ENCODE measurements at regions not wholly inside any gene's neighbourhood (a gene's known extent, or its start where the extent isn't known, plus 50 kb on each side); places are given as distances from the start of the nearest gene placed in this dataset.

GRCh38 chr1:112806090-112806642 lies 91.0 kb upstream of the PPM1J start:
- H3K27ac ChIP-seq (ENCODE audit: low read depth, low read length) = no peak overlapping the region
- no peaks in the 10 kb centered on the region for H3K27me3 ChIP-seq (ENCODE audit: control insufficient read depth, insufficient read depth, low read length, poor library complexity, severe bottlenecking)
- Mint-ChIP-seq H3K27me3 (ENCODE audit: insufficient read depth) (peaks cover 5% of the 10 kb centered on the region), H3K36me3 (ENCODE audit: low read depth) (peaks cover 6% of the 10 kb centered on the region), H3K9me3 (no peaks in the 10 kb centered on the region), H3K27ac (no peak overlapping the region), H3K4me1 (peaks cover 40% of the 10 kb centered on the region), H3K4me3 (no peak overlapping the region)
- H3K36me3 ChIP-seq (ENCODE audit: control insufficient read depth, insufficient read depth, low read length) = peaks cover 3% of the 10 kb centered on the region
- no peak for DNase-seq
- no peak for TF ChIP-seq CTCF (conservative IDR thresholded peaks at IDR 0.05)
- H3K9me3 ChIP-seq (ENCODE audit: control insufficient read depth, low read length) = no peaks in the 10 kb centered on the region
- no peak overlapping the region for H3K4me3 ChIP-seq (ENCODE audit: low read length)
- 94 to 96% methylated on average over 3 of the region's 3 CpGs for WGBS, 2 experiments (ENCODE audit: insufficient coverage in 1 of 2, insufficient read length in 1 of 2)
- no peak overlapping the region for H3K9ac ChIP-seq (ENCODE audit: extremely low read depth, low read length, poor library complexity, severe bottlenecking)
- H3K4me1 ChIP-seq (ENCODE audit: control insufficient read depth, insufficient read depth, low read length) = peaks cover 7% of the 10 kb centered on the region

DNA sequence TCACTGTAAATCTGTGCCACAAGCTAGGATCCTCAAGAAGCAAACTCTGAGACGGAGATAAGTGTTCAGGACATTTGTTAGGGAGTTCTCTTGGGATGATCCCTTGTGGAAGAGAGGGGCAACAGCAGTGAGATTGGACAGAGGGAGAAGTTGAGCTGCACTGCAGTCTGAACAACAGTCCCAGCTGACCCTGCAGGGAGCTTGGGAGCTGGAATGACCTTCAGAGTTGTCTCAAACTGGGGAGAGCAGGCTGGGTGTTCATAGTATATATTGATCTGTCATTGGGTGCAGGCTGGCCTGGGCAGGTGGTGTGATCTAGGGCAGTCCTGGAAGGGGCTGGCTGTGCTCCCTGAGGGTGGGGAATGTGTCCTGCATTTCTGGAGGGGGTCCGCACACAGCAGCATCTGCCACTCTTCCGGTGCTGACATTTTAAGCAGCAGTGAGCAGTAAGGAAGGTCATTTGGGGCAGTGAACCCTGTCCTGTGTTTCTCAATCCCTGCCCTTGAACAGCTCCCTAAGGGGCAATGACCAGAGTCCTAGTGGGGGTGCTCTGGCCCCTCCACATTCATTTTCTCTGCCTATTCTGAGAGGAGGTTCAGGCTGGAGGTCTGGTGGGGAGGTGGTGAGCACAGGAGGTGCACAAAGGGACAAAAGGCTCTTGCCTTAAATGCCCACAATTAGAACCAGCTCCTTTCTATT lies 90.2 kb upstream of the PPM1J start:
- H3K27ac ChIP-seq (ENCODE audit: low read depth, low read length) = no peak overlapping the region
- peaks cover 3% of the 10 kb centered on the region for H3K36me3 ChIP-seq (ENCODE audit: control insufficient read depth, insufficient read depth, low read length)
- Mint-ChIP-seq H3K4me1 (peaks cover 40% of the 10 kb centered on the region), H3K9me3 (no peaks in the 10 kb centered on the region), H3K36me3 (ENCODE audit: low read depth) (peaks cover 6% of the 10 kb centered on the region), H3K4me3 (no peak overlapping the region), H3K27me3 (ENCODE audit: insufficient read depth) (peaks cover 11% of the 10 kb centered on the region), H3K27ac (no peak overlapping the region)
- no peaks in the 10 kb centered on the region for H3K9me3 ChIP-seq (ENCODE audit: control insufficient read depth, low read length)
- no peaks in the 10 kb centered on the region for H3K27me3 ChIP-seq (ENCODE audit: control insufficient read depth, insufficient read depth, low read length, poor library complexity, severe bottlenecking)
- H3K4me1 ChIP-seq (ENCODE audit: control insufficient read depth, insufficient read depth, low read length) = peaks cover 7% of the 10 kb centered on the region
- peak; percentile 53 for DNase-seq
- no peak overlapping the region for H3K4me3 ChIP-seq (ENCODE audit: low read length)
- no peak for TF ChIP-seq CTCF (conservative IDR thresholded peaks at IDR 0.05)
- WGBS, 2 experiments (ENCODE audit: insufficient coverage in 1 of 2, insufficient read length in 1 of 2) = 83 to 92% methylated on average over 2 to 3 of the region's 3 CpGs
- no peak overlapping the region for H3K9ac ChIP-seq (ENCODE audit: extremely low read depth, low read length, poor library complexity, severe bottlenecking)

GRCh38 chr1:112803906-112804762 lies 89.0 kb upstream of the PPM1J start:
- H3K27ac Mint-ChIP-seq = peak overlapping the region; percentile 69
- no peak overlapping the region for H3K4me3 ChIP-seq (ENCODE audit: low read length)
- peaks cover 16% of the 10 kb centered on the region for H3K27me3 Mint-ChIP-seq (ENCODE audit: insufficient read depth)
- H3K4me1 ChIP-seq (ENCODE audit: control insufficient read depth, insufficient read depth, low read length) = peaks cover 7% of the 10 kb centered on the region
- no peak overlapping the region for H3K9ac ChIP-seq (ENCODE audit: extremely low read depth, low read length, poor library complexity, severe bottlenecking)
- 22 to 42% methylated on average over 7 to 10 of the region's 10 CpGs for WGBS, 2 experiments (ENCODE audit: insufficient coverage in 1 of 2, insufficient read length in 1 of 2)
- peaks cover 31% of the 10 kb centered on the region for H3K4me1 Mint-ChIP-seq
- H3K36me3 Mint-ChIP-seq (ENCODE audit: low read depth) = peaks cover 8% of the 10 kb centered on the region
- peak; percentile 96 for TF ChIP-seq CTCF (conservative IDR thresholded peaks at IDR 0.05)
- H3K27ac ChIP-seq (ENCODE audit: low read depth, low read length) = no peak overlapping the region
- H3K36me3 ChIP-seq (ENCODE audit: control insufficient read depth, insufficient read depth, low read length) = peaks cover 3% of the 10 kb centered on the region
- peak; percentile 95 for DNase-seq
- H3K27me3 ChIP-seq (ENCODE audit: control insufficient read depth, insufficient read depth, low read length, poor library complexity, severe bottlenecking) = no peaks in the 10 kb centered on the region
- no peaks in the 10 kb centered on the region for H3K9me3 Mint-ChIP-seq
- H3K9me3 ChIP-seq (ENCODE audit: control insufficient read depth, low read length) = no peaks in the 10 kb centered on the region
- no peak overlapping the region for H3K4me3 Mint-ChIP-seq

Measured in endodermal cell (in vitro differentiated cells).